MCF 10A (cell line): ENCODE measurements at regions not wholly inside any gene's neighbourhood (a gene's known extent, or its start where the extent isn't known, plus 50 kb on each side); places are given as distances from the start of the nearest gene placed in this dataset.
A peak's percentile ranks its signal among the peaks of the same experiment; 100 is the strongest.

Experiments
- BruUV-seq: library from RNA; stranded (reverse); fragments of 400-500 nt; replicated peaks from 2 replicates; lab custom pipeline; 2021; lab: Mats Ljungman, UMichigan
- CTCF ChIA-PET: fragments of 300-600 bp; sonication (Branson Sonifier 250); formaldehyde crosslinking; extraction: SDS; loops from one replicate; lab custom pipeline; 2021; ENCODE audit warnings: antibody characterized with exemption, inconsistent platforms; lab: Yijun Ruan, JAX
- POLR2A ChIA-PET: fragments of 300-600, 350-650 bp; sonication (Branson Sonifier 250); formaldehyde crosslinking; extraction: SDS; loops from one replicate; lab custom pipeline; 2020; ENCODE audit warnings: antibody characterized with exemption, inconsistent platforms; lab: Yijun Ruan, JAX
- DNase-seq: peaks from one replicate; pipeline ENCODE4 v3.0.0-alpha.2; 2018; ENCODE audit not compliant: unreplicated experiment
- H3K27ac Mint-ChIP-seq: one replicate; pipeline ENCODE4 v1.8.0; 2022; ENCODE audit warnings: mild to moderate bottlenecking, low read depth, mixed read lengths; ENCODE audit not compliant: unreplicated experiment
- H3K27me3 Mint-ChIP-seq: one replicate; pipeline ENCODE4 v1.8.0; 2022; ENCODE audit warnings: mixed read lengths; ENCODE audit not compliant: insufficient read depth, unreplicated experiment
- H3K36me3 Mint-ChIP-seq: one replicate; pipeline ENCODE4 v1.8.0; 2022; ENCODE audit warnings: mild to moderate bottlenecking, moderate library complexity, mixed read lengths; ENCODE audit not compliant: insufficient read depth, unreplicated experiment
- H3K4me1 Mint-ChIP-seq: one replicate; pipeline ENCODE4 v1.8.0; 2022; ENCODE audit warnings: mixed read lengths; ENCODE audit not compliant: insufficient read depth, unreplicated experiment
- H3K4me3 Mint-ChIP-seq: one replicate; pipeline ENCODE4 v1.8.0; 2022; ENCODE audit warnings: mild to moderate bottlenecking, moderate library complexity, mixed read lengths; ENCODE audit not compliant: unreplicated experiment
- H3K9me3 Mint-ChIP-seq: one replicate; pipeline ENCODE4 v1.8.0; 2022; ENCODE audit warnings: mixed read lengths; ENCODE audit not compliant: unreplicated experiment
- intact Hi-C: fragments of 100-400 bp; cut with micrococcal nuclease; formaldehyde crosslinking; loops from 2 replicates; pipeline ENCODE4 v1.14.1; 2022
- TF ChIP-seq, protein P1 (sequence below): fragments of 200-600 bp; IDR thresholded peaks from one replicate; pipeline ENCODE4 v1.8.0; 2022; ENCODE audit warnings: antibody characterized with exemption, mild to moderate bottlenecking; ENCODE audit not compliant: unreplicated experiment

DNA sequence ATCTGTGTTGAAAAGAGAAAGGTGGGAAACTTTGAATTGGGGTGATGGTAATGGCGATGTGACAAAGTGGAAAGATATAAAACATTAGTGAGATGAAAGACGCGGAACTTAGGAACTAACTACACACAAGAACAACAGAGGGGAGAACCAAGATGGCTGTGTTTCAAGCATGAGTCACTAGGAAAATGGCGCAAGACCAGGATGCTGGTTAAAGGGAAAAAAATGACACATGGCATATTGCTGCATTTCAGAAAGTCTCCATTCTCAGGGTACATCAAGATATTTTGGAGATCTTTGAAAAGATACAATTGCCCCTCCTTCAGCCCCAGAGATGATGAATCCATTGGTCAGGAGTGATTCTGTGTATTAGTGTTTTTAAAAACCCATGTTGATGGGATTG, 164.4 kb downstream of the FBXO8 start:
- TF ChIP-seq, protein P1, sequence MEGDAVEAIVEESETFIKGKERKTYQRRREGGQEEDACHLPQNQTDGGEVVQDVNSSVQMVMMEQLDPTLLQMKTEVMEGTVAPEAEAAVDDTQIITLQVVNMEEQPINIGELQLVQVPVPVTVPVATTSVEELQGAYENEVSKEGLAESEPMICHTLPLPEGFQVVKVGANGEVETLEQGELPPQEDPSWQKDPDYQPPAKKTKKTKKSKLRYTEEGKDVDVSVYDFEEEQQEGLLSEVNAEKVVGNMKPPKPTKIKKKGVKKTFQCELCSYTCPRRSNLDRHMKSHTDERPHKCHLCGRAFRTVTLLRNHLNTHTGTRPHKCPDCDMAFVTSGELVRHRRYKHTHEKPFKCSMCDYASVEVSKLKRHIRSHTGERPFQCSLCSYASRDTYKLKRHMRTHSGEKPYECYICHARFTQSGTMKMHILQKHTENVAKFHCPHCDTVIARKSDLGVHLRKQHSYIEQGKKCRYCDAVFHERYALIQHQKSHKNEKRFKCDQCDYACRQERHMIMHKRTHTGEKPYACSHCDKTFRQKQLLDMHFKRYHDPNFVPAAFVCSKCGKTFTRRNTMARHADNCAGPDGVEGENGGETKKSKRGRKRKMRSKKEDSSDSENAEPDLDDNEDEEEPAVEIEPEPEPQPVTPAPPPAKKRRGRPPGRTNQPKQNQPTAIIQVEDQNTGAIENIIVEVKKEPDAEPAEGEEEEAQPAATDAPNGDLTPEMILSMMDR = no peak
- CTCF ChIA-PET = interaction anchor here (0.6 to 2.0 kb wide), 6 partner anchors 22 to 698 kb away, joined by 3 to 20 read pairs (median 4); no protein-coding TSS in a partner anchor
- peak; percentile 74 for DNase-seq
- H3K36me3 Mint-ChIP-seq = no peaks in the 10 kb centered on the region
- POLR2A ChIA-PET = no interaction called here
- no peak overlapping the region for H3K27ac Mint-ChIP-seq
- H3K27me3 Mint-ChIP-seq = peaks cover 84% of the 10 kb centered on the region
- intact Hi-C loops = no loop called here
- H3K9me3 Mint-ChIP-seq = no peaks in the 10 kb centered on the region
- no TSS peak for BruUV-seq
- H3K4me1 Mint-ChIP-seq = no peaks in the 10 kb centered on the region
- H3K4me3 Mint-ChIP-seq = no peak overlapping the region

DNA sequence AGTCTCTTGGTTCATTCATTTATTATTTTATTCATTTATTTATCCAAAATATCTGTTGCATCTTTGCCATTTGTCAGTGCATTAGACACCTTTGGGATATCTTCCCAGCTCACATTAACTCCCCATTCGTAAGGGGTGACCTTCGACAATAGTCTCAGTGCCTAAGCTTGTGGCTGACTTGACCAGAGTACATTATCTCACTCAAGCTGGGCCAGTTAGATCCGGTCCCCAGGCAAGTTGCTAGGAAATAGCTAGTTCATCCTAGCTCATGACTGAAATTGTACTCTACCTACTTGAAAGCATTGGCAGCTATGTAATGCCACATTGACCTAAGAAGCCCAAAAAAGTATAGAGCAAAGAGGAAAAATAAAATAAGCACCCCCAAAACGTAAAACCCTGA, 165.3 kb downstream of the FBXO8 start:
- POLR2A ChIA-PET = no interaction called here
- Mint-ChIP-seq H3K27me3 (peaks cover 84% of the 10 kb centered on the region), H3K27ac (no peak overlapping the region), H3K9me3 (no peaks in the 10 kb centered on the region), H3K36me3 (no peaks in the 10 kb centered on the region), H3K4me1 (no peaks in the 10 kb centered on the region), H3K4me3 (no peak overlapping the region)
- TF ChIP-seq, protein P1 = no peak
- CTCF ChIA-PET = interaction anchor here (0.8 to 1.1 kb wide), 3 partner anchors 40 to 613 kb away, joined by 3 to 4 read pairs (median 3); no protein-coding TSS in a partner anchor
- DNase-seq = no peak
- BruUV-seq = no TSS peak
- intact Hi-C loops = no loop called here

DNA sequence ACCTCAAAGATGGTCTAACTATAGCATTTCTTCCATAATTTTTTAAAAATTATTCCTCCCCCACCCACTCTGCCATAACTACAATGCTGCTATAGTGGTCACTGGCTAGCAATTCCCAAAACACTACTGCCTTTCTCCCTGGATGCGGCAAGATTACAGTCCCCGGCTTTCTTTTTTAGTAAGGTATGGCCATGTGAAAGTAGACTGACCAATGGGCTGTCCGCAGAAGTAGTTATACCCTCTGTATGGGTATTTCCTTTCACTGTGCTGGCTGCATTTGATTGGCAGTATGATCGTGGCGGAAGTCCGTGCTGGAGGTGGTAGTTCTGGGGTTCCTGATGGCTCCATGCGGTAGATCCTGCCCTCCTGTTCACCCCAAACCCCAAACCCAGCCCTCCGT, 166.0 kb downstream of the FBXO8 start:
- Mint-ChIP-seq H3K27me3 (peaks cover 84% of the 10 kb centered on the region), H3K9me3 (no peaks in the 10 kb centered on the region), H3K27ac (no peak overlapping the region), H3K4me1 (no peaks in the 10 kb centered on the region), H3K36me3 (no peaks in the 10 kb centered on the region), H3K4me3 (no peak overlapping the region)
- intact Hi-C loops = no loop called here
- no peak for DNase-seq
- CTCF ChIA-PET = interaction anchor here (0.8 kb wide), 1 partner anchor 40 kb away, joined by 3 read pairs; no protein-coding TSS in a partner anchor
- POLR2A ChIA-PET = no interaction called here
- no TSS peak for BruUV-seq
- TF ChIP-seq, protein P1 = no peak

DNA sequence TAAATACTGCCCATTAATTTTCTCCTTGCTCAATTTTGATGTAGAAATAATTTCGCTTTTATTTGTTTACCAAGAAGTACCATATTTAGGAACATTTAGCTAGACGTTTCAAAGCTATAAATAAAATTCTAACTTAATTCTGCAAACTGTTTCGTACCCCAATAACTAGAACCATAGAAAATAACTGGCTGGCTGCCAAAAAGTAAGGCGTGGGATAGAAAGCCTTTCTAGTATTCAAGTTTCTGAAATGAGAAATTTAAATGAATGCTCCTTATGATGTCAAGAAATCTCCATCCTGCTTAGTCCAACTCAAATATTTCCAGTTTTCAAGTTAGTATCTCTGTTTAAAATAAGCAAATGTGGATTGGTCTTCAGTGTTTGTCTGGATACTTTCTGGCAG, 167.4 kb downstream of the FBXO8 start:
- ChIA-PET CTCF (no interaction called here), POLR2A (no interaction called here)
- no peak overlapping the region for H3K4me3 Mint-ChIP-seq
- intact Hi-C loops = no loop called here
- TF ChIP-seq, protein P1 = no peak
- H3K9me3 Mint-ChIP-seq = no peaks in the 10 kb centered on the region
- no peak overlapping the region for H3K27ac Mint-ChIP-seq
- peaks cover 91% of the 10 kb centered on the region for H3K27me3 Mint-ChIP-seq
- no peaks in the 10 kb centered on the region for H3K4me1 Mint-ChIP-seq
- no peaks in the 10 kb centered on the region for H3K36me3 Mint-ChIP-seq
- no peak for DNase-seq
- no TSS peak for BruUV-seq
